ENCODE measurements at regions not wholly inside any gene's neighbourhood (a gene's known extent, or its start where the extent isn't known, plus 50 kb on each side); places are given as distances from the start of the nearest gene placed in this dataset.

- intact Hi-C loops (cut with micrococcal nuclease) = no loop called here
- Histone ChIP-seq H3K9ac (ENCODE audit: insufficient read depth, low read length, poor library complexity, severe bottlenecking) (no peak overlapping the region), H3K4me2 (replicated peaks; ENCODE audit: extremely low read depth, low read length, poor library complexity, severe bottlenecking) (no peak overlapping the region), H3K4me1 (ENCODE audit: control insufficient read depth in 1 of 2, insufficient read depth in 2 of 2, low read length in 2 of 2) (no peaks in the 10 kb centered on the region), H3K9me3 (replicated peaks in 1 of 2; ENCODE audit: control insufficient read depth in 1 of 2, insufficient read depth in 1 of 2, low read length in 2 of 2) (peaks cover 0 to 9% of the 10 kb centered on the region in 2 donors), H2AFZ (ENCODE audit: insufficient read depth, low read depth, low read length, poor library complexity, severe bottlenecking) (no peak overlapping the region), H3K27me3 (ENCODE audit: control insufficient read depth in 2 of 2, insufficient read depth in 2 of 2, low read length in 2 of 2) (no peaks in the 10 kb centered on the region), H4K20me1 (ENCODE audit: insufficient read depth, low read length) (no peaks in the 10 kb centered on the region), H3K79me2 (ENCODE audit: insufficient read depth, low read length) (no peaks in the 10 kb centered on the region), H3K4me3 (replicated peaks in 1 of 3; ENCODE audit: low read depth in 2 of 3, low read length in 3 of 3) (no peak overlapping the region), H3K36me3 (replicated peaks in 1 of 2; ENCODE audit: control insufficient read depth in 1 of 2, insufficient read depth in 2 of 2, low read length in 2 of 2) (no peaks in the 10 kb centered on the region), H3K27ac (ENCODE audit: low read depth in 1 of 2, low read length in 2 of 2) (no peak overlapping the region)
- Mint-ChIP-seq H3K9me3 (peaks cover 4 to 14% (median 6%) of the 10 kb centered on the region in 7 donors), H3K36me3 (no peaks in the 10 kb centered on the region), H3K27ac (no peak overlapping the region), H3K27me3 (ENCODE audit: low read depth in 3 of 3) (peaks cover 0 to 2% (median 1%) of the 10 kb centered on the region in 3 donors), H3K4me3 (no peak overlapping the region), H3K4me1 (no peaks in the 10 kb centered on the region)
- no peak for TF ChIP-seq CTCF (IDR thresholded peaks at IDR 0.05)
- 100% methylated on average over 1 of the region's 2 CpGs for WGBS (ENCODE audit: insufficient coverage)
- no peak for DNase-seq
Observed at GRCh38 chr20:52251827-52252226, 60.2 kb upstream of the ZFP64 start.

GRCh38 chr20:52251136-52251700 lies 59.6 kb upstream of the ZFP64 start:
- Histone ChIP-seq H3K79me2 (ENCODE audit: insufficient read depth, low read length) (no peaks in the 10 kb centered on the region), H3K4me3 (replicated peaks in 1 of 3; ENCODE audit: low read depth in 2 of 3, low read length in 3 of 3) (no peak overlapping the region), H4K20me1 (ENCODE audit: insufficient read depth, low read length) (no peaks in the 10 kb centered on the region), H3K27me3 (ENCODE audit: control insufficient read depth in 2 of 2, insufficient read depth in 2 of 2, low read length in 2 of 2) (no peaks in the 10 kb centered on the region), H3K4me1 (ENCODE audit: control insufficient read depth in 1 of 2, insufficient read depth in 2 of 2, low read length in 2 of 2) (no peaks in the 10 kb centered on the region), H3K9ac (ENCODE audit: insufficient read depth, low read length, poor library complexity, severe bottlenecking) (no peak overlapping the region), H2AFZ (ENCODE audit: insufficient read depth, low read depth, low read length, poor library complexity, severe bottlenecking) (no peak overlapping the region), H3K9me3 (replicated peaks in 1 of 2; ENCODE audit: control insufficient read depth in 1 of 2, insufficient read depth in 1 of 2, low read length in 2 of 2) (peaks cover 0 to 7% of the 10 kb centered on the region in 2 donors), H3K27ac (ENCODE audit: low read depth in 1 of 2, low read length in 2 of 2) (no peak overlapping the region), H3K4me2 (replicated peaks; ENCODE audit: extremely low read depth, low read length, poor library complexity, severe bottlenecking) (no peak overlapping the region), H3K36me3 (replicated peaks in 1 of 2; ENCODE audit: control insufficient read depth in 1 of 2, insufficient read depth in 2 of 2, low read length in 2 of 2) (no peaks in the 10 kb centered on the region)
- no peak overlapping the region for H3K27ac Mint-ChIP-seq
- DNase-seq = no peak
- intact Hi-C loops (cut with micrococcal nuclease) = no loop called here
- H3K36me3 Mint-ChIP-seq = no peaks in the 10 kb centered on the region
- peaks cover 3 to 14% (median 5%) of the 10 kb centered on the region in 7 donors for H3K9me3 Mint-ChIP-seq
- no peaks in the 10 kb centered on the region for H3K4me1 Mint-ChIP-seq
- H3K27me3 Mint-ChIP-seq (ENCODE audit: low read depth in 3 of 3) = peaks cover 0 to 2% (median 1%) of the 10 kb centered on the region in 3 donors
- no peak overlapping the region for H3K4me3 Mint-ChIP-seq
- 86% methylated on average over 2 of the region's 2 CpGs for WGBS (ENCODE audit: insufficient coverage)
- TF ChIP-seq CTCF (IDR thresholded peaks at IDR 0.05) = no peak

All from CD14-positive monocyte (primary cell).